HG03571 (cell line): ENCODE measurements at regions not wholly inside any gene's neighbourhood (a gene's known extent, or its start where the extent isn't known, plus 50 kb on each side); places are given as distances from the start of the nearest gene placed in this dataset.
"Not testable (repeated sequence)": the region's sequence is repeated elsewhere in the genome, so short reads cannot be mapped to it uniquely, and the experiment has no call there.

Experiments
- ATAC-seq: cut with Tn5 transposase; IDR thresholded peaks from one replicate; pipeline ENCODE4 v1.9.1; 2021; ENCODE audit not compliant: unreplicated experiment

GRCh38 chr3:187481426-187481825 lies 113.2 kb downstream of the RTP4 start:
- ATAC-seq: no peak

- not testable (repeated sequence) for ATAC-seq
These were observed 107.4 kb downstream of the RTP4 start for GRCh38 chr3:187475613-187476012.

DNA sequence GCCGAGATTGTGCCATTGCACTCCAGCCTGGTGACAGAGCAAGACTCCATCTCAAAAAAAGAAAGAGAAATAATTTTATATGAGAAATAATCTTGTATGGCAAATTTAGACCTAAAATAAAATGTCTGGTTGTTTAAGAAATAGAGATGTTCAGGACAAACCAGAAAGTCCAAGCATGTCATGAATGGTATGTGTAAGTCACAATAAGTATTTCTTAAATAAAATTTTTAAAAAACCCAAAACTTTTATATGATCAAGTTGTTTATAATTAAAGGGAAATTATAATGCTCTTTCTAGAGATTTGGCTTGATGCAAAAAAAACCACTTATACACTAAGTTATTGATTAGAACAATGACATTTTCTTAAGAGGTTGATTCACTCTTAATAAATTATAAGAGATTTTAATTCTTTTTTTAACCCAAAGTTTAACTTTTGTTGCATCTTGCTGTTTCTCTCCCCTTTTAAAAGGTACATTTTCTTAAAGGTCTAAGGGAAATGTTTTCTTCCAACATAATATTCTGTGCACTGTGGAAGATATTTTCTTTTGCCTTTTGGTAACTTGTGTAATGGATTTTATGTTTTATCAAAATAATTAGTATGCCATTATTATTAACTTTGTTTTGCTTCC lies 105.7 kb downstream of the RTP4 start:
- no peak for ATAC-seq

GRCh38 chr3:187466306-187466705 lies 98.1 kb downstream of the RTP4 start:
- not testable (repeated sequence) for ATAC-seq

DNA sequence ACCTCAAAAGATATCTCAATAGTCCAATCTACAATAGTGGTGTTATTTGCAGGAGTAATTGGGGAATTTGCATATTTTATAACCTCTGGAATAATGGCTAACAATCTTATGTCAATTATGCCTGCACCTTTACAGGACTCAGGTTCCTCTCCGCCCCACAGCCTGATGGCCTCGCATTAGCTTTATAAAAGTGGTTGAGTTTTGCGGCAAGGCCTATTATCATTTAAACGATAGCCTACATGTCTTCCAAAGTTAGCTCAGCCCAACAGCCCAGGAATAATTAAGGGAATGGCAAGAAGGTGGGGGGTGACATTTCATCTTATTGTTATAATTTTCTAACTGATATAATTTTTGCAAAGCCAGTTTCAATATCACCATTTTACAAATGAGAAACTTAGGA lies 97.3 kb downstream of the RTP4 start:
- ATAC-seq: no peak

- no peak for ATAC-seq
These were observed 96.5 kb downstream of the RTP4 start for GRCh38 chr3:187464682-187465081.

DNA sequence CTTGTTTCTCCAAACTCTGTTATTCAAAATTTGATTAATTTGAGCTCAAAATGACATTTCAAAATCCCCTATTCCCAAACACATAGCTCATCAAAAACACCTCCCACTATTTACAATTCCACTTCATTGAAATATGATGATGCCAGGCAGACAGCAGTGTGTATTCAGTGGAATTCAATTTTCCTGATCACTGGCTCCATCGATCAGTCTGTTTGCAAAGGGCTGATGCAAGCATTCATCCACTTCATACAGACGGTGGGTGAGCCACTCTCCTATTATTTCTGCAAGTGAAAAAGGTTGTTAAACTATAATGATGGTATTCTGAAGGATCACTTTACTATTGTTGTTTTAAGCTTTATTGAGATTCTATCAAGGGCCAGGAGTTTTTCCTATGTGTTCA lies 90.7 kb downstream of the RTP4 start:
- ATAC-seq: no peak

DNA sequence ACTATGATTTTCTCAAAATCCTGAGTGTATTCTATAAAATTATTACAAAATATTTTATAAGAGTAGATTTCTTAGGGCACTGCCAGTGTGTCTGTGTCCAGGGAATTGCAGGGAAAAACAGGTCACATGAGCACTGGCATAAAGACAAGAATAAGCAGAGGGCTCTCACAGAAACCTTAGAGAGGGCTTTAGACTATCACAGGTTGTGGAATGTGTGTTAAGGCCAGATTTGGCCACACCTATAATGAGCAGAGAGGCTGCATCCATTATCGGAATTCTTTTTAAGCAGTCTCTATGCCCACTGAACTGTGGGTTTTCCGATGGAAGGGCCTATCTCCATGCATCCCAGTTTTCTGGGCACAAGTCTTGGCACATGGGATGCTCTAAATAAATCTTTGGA lies 90.2 kb downstream of the RTP4 start:
- ATAC-seq: no peak

GRCh38 chr3:187456250-187456649 lies 88.1 kb downstream of the RTP4 start:
- ATAC-seq: no peak

GRCh38 chr3:187454085-187454815 lies 86.1 kb downstream of the RTP4 start:
- no peak for ATAC-seq

- ATAC-seq: no peak
These were observed 82.4 kb downstream of the RTP4 start for GRCh38 chr3:187450431-187451190.

GRCh38 chr3:187448674-187449073 lies 80.5 kb downstream of the RTP4 start:
- ATAC-seq: no peak

- ATAC-seq: no peak
These were observed 79.6 kb downstream of the RTP4 start for GRCh38 chr3:187447737-187448136.

DNA sequence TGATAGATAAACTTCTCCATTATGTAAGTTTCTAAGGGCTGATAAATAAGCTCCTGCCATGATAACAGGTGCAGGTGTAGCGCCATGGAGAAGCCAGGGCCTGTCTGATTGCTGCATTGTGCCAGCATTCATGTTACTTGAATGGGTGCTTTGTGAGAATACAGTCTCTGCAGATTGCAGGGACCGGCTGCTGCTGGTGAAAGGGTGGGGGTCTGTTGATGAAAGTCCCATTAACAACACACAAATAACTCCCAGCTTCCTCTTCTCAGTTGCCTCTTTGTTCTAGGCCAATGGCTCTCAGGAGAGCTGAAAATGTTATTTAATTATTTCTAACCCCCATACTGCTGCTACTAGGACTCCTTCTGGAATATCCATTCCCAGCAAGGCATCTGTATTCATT lies 77.2 kb downstream of the RTP4 start:
- ATAC-seq: no peak

DNA sequence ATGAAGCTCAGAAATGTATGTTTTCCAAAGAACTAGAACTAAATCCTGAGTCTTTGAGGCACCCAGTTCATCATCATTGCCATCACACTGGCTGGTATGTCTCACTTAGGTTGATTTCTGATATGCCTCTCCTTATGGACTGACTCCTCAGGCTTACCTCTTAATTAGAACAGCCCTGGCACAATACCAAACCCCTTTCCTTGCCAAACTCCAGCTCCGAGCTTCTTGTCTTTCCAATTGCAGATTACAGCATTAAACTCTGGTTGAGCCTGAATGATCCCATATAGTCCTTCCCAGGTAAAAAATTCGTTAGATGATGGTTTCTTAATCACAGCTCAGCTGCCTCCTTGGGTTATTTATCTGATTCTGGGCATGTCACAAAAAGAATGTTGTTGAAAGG lies 66.3 kb downstream of the RTP4 start:
- no peak for ATAC-seq

GRCh38 chr3:187430576-187430975 lies 62.4 kb downstream of the RTP4 start:
- ATAC-seq: no peak
